ENCODE measurements at regions not wholly inside any gene's neighbourhood (a gene's known extent, or its start where the extent isn't known, plus 50 kb on each side); places are given as distances from the start of the nearest gene placed in this dataset.

- ATAC-seq (ENCODE audit: low FRiP score), result peak; percentile 67
- no peak overlapping the region for H3K27ac ChIP-seq (ENCODE audit: low read depth in 1 of 2, low read length in 2 of 2)
- 36 to 57% methylated on average over 1 of the region's 1 CpG for WGBS, 2 donors
Observed at GRCh38 chr1:184854496-184855140, 100.0 kb upstream of the EDEM3 start.

GRCh38 chr1:184854036-184854435 is 99.4 kb upstream of the EDEM3 start:
- ATAC-seq (ENCODE audit: low FRiP score) (no peak), DNase-seq (no peak)
- no peaks in the 10 kb centered on the region for H3K27me3 ChIP-seq (ENCODE audit: control insufficient read depth in 1 of 2, insufficient read depth in 2 of 2, low read length in 1 of 2)
- 82 to 89% methylated on average over 1 of the region's 1 CpG for WGBS, 2 donors
- no peak overlapping the region for H3K4me3 ChIP-seq (ENCODE audit: low read length in 2 of 2)
- intact Hi-C loops (cut with DNase I), result no loop called here
- no peaks in the 10 kb centered on the region for H3K9me3 ChIP-seq (ENCODE audit: control insufficient read depth, low read length)
- peaks cover 0 to 5% of the 10 kb centered on the region in 2 donors for H3K36me3 ChIP-seq (ENCODE audit: control insufficient read depth in 1 of 2, insufficient read depth in 2 of 2, low read length in 1 of 2)
- peaks cover 2 to 3% of the 10 kb centered on the region in 2 donors for H3K4me1 ChIP-seq (ENCODE audit: control insufficient read depth in 1 of 2, insufficient read depth in 2 of 2, low read length in 2 of 2)
- no peak overlapping the region for H3K27ac ChIP-seq (ENCODE audit: low read depth in 1 of 2, low read length in 2 of 2)

More at GRCh38 chr1:184854496-184855140, 100.0 kb upstream of the EDEM3 start:
- Histone ChIP-seq H3K4me1 (ENCODE audit: control insufficient read depth in 1 of 2, insufficient read depth in 2 of 2, low read length in 2 of 2) (peaks cover 3% of the 10 kb centered on the region in 2 donors), H3K9me3 (ENCODE audit: control insufficient read depth, low read length) (no peaks in the 10 kb centered on the region), H3K36me3 (ENCODE audit: control insufficient read depth in 1 of 2, insufficient read depth in 2 of 2, low read length in 1 of 2) (peaks cover 0 to 5% of the 10 kb centered on the region in 2 donors), H3K4me3 (ENCODE audit: low read length in 2 of 2) (no peak overlapping the region), H3K27me3 (ENCODE audit: control insufficient read depth in 1 of 2, insufficient read depth in 2 of 2, low read length in 1 of 2) (no peaks in the 10 kb centered on the region)
- no peak for DNase-seq
- intact Hi-C loops (cut with DNase I), result no loop called here

GRCh38 chr1:184851822-184852746 is 97.4 kb upstream of the EDEM3 start:
- WGBS, 2 donors, result 92 to 95% methylated on average over 14 of the region's 14 CpGs
- Histone ChIP-seq H3K36me3 (ENCODE audit: control insufficient read depth in 1 of 2, insufficient read depth in 2 of 2, low read length in 1 of 2) (peaks cover 0 to 5% of the 10 kb centered on the region in 2 donors), H3K9me3 (ENCODE audit: control insufficient read depth, low read length) (no peaks in the 10 kb centered on the region), H3K4me3 (ENCODE audit: low read length in 2 of 2) (no peak overlapping the region), H3K27me3 (ENCODE audit: control insufficient read depth in 1 of 2, insufficient read depth in 2 of 2, low read length in 1 of 2) (no peaks in the 10 kb centered on the region), H3K27ac (ENCODE audit: low read depth in 1 of 2, low read length in 2 of 2) (no peak overlapping the region), H3K4me1 (ENCODE audit: control insufficient read depth in 1 of 2, insufficient read depth in 2 of 2, low read length in 2 of 2) (peaks cover 2 to 3% of the 10 kb centered on the region in 2 donors)
- no peak for ATAC-seq (ENCODE audit: low FRiP score)
- DNase-seq, result peak in 1 of 2 donors; percentile 63
- intact Hi-C loops (cut with DNase I), result no loop called here

GRCh38 chr1:184843732-184844495 is 89.3 kb upstream of the EDEM3 start:
- ATAC-seq (ENCODE audit: low FRiP score) (no peak), DNase-seq (no peak)
- intact Hi-C loops (cut with DNase I), result no loop called here

GRCh38 chr1:184840596-184840995 is 85.9 kb upstream of the EDEM3 start:
- 95 to 97% methylated on average over 2 of the region's 2 CpGs for WGBS, 2 donors
- ATAC-seq (ENCODE audit: low FRiP score) (no peak), DNase-seq (no peak)
- no peaks in the 10 kb centered on the region for H3K9me3 ChIP-seq (ENCODE audit: control insufficient read depth, low read length)
- H3K36me3 ChIP-seq (ENCODE audit: control insufficient read depth in 1 of 2, insufficient read depth in 2 of 2, low read length in 1 of 2), result no peaks in the 10 kb centered on the region
- H3K27me3 ChIP-seq (ENCODE audit: control insufficient read depth in 1 of 2, insufficient read depth in 2 of 2, low read length in 1 of 2), result no peaks in the 10 kb centered on the region
- H3K4me3 ChIP-seq (ENCODE audit: low read length in 2 of 2), result no peak overlapping the region
- intact Hi-C loops (cut with DNase I), result no loop called here
- peaks cover 6 to 11% of the 10 kb centered on the region in 2 donors for H3K4me1 ChIP-seq (ENCODE audit: control insufficient read depth in 1 of 2, insufficient read depth in 2 of 2, low read length in 2 of 2)
- H3K27ac ChIP-seq (ENCODE audit: low read depth in 1 of 2, low read length in 2 of 2), result peak overlapping the region in 1 of 2 donors; percentile 11

More at GRCh38 chr1:184843732-184844495, 89.3 kb upstream of the EDEM3 start:
- Histone ChIP-seq H3K36me3 (ENCODE audit: control insufficient read depth in 1 of 2, insufficient read depth in 2 of 2, low read length in 1 of 2) (no peaks in the 10 kb centered on the region), H3K9me3 (ENCODE audit: control insufficient read depth, low read length) (no peaks in the 10 kb centered on the region), H3K4me3 (ENCODE audit: low read length in 2 of 2) (no peak overlapping the region), H3K4me1 (ENCODE audit: control insufficient read depth in 1 of 2, insufficient read depth in 2 of 2, low read length in 2 of 2) (no peaks in the 10 kb centered on the region), H3K27me3 (ENCODE audit: control insufficient read depth in 1 of 2, insufficient read depth in 2 of 2, low read length in 1 of 2) (no peaks in the 10 kb centered on the region), H3K27ac (ENCODE audit: low read depth in 1 of 2, low read length in 2 of 2) (no peak overlapping the region)
- WGBS, 2 donors, result 55 to 56% methylated on average over 6 of the region's 6 CpGs

GRCh38 chr1:184838504-184838951 is 83.9 kb upstream of the EDEM3 start:
- DNase-seq, result peak in 1 of 2 donors; percentile 80
- WGBS, 2 donors, result 1 to 4% methylated on average over 2 of the region's 2 CpGs
- no peaks in the 10 kb centered on the region for H3K27me3 ChIP-seq (ENCODE audit: control insufficient read depth in 1 of 2, insufficient read depth in 2 of 2, low read length in 1 of 2)
- peak overlapping the region; percentile 90 for H3K27ac ChIP-seq (ENCODE audit: low read depth in 1 of 2, low read length in 2 of 2)
- H3K36me3 ChIP-seq (ENCODE audit: control insufficient read depth in 1 of 2, insufficient read depth in 2 of 2, low read length in 1 of 2), result no peaks in the 10 kb centered on the region
- no peak overlapping the region for H3K4me3 ChIP-seq (ENCODE audit: low read length in 2 of 2)
- intact Hi-C loops (cut with DNase I), result no loop called here
- ATAC-seq (ENCODE audit: low FRiP score), result peak; percentile 95
- no peaks in the 10 kb centered on the region for H3K9me3 ChIP-seq (ENCODE audit: control insufficient read depth, low read length)
- peaks cover 6 to 11% of the 10 kb centered on the region in 2 donors for H3K4me1 ChIP-seq (ENCODE audit: control insufficient read depth in 1 of 2, insufficient read depth in 2 of 2, low read length in 2 of 2)

- ATAC-seq (ENCODE audit: low FRiP score), result peak; percentile 7
- peaks cover 6 to 11% of the 10 kb centered on the region in 2 donors for H3K4me1 ChIP-seq (ENCODE audit: control insufficient read depth in 1 of 2, insufficient read depth in 2 of 2, low read length in 2 of 2)
- DNase-seq, result no peak
- peak overlapping the region; percentile 74 to 90 for H3K27ac ChIP-seq (ENCODE audit: low read depth in 1 of 2, low read length in 2 of 2)
- H3K4me3 ChIP-seq (ENCODE audit: low read length in 2 of 2), result no peak overlapping the region
- WGBS, 2 donors, result 35 to 38% methylated on average over 6 of the region's 6 CpGs
- H3K9me3 ChIP-seq (ENCODE audit: control insufficient read depth, low read length), result no peaks in the 10 kb centered on the region
- H3K27me3 ChIP-seq (ENCODE audit: control insufficient read depth in 1 of 2, insufficient read depth in 2 of 2, low read length in 1 of 2), result no peaks in the 10 kb centered on the region
- H3K36me3 ChIP-seq (ENCODE audit: control insufficient read depth in 1 of 2, insufficient read depth in 2 of 2, low read length in 1 of 2), result no peaks in the 10 kb centered on the region
- intact Hi-C loops (cut with DNase I), result no loop called here
Observed at GRCh38 chr1:184836934-184837895, 82.6 kb upstream of the EDEM3 start.

All from aorta (tissue), 5 donors.